ENCODE measurements at regions not wholly inside any gene's neighbourhood (a gene's known extent, or its start where the extent isn't known, plus 50 kb on each side); places are given as distances from the start of the nearest gene placed in this dataset.

GRCh38 chr7:19390795-19391194, 245.6 kb upstream of the FERD3L start:
- Mint-ChIP-seq H3K27me3 (ENCODE audit: low read depth in 3 of 3) (no peaks in the 10 kb centered on the region), H3K27ac (no peak overlapping the region), H3K9me3 (peaks cover 0 to 6% (median 0%) of the 10 kb centered on the region in 7 donors), H3K4me3 (no peak overlapping the region), H3K4me1 (no peaks in the 10 kb centered on the region), H3K36me3 (no peaks in the 10 kb centered on the region)
- H2AFZ ChIP-seq (ENCODE audit: insufficient read depth, low read depth, low read length, poor library complexity, severe bottlenecking) = no peak overlapping the region
- no peaks in the 10 kb centered on the region for H3K4me1 ChIP-seq (ENCODE audit: control insufficient read depth in 1 of 2, insufficient read depth in 2 of 2, low read length in 2 of 2)
- H3K27me3 ChIP-seq (ENCODE audit: control insufficient read depth in 2 of 2, insufficient read depth in 2 of 2, low read length in 2 of 2) = no peaks in the 10 kb centered on the region
- H3K9me3 ChIP-seq (replicated peaks in 1 of 2; ENCODE audit: control insufficient read depth in 1 of 2, insufficient read depth in 1 of 2, low read length in 2 of 2) = no peaks in the 10 kb centered on the region
- DNase-seq = no peak
- H3K79me2 ChIP-seq (ENCODE audit: insufficient read depth, low read length) = no peaks in the 10 kb centered on the region
- TF ChIP-seq CTCF (IDR thresholded peaks at IDR 0.05) = no peak
- H4K20me1 ChIP-seq (ENCODE audit: insufficient read depth, low read length) = no peaks in the 10 kb centered on the region
- no peak overlapping the region for H3K27ac ChIP-seq (ENCODE audit: low read depth in 1 of 2, low read length in 2 of 2)
- no peaks in the 10 kb centered on the region for H3K36me3 ChIP-seq (replicated peaks in 1 of 2; ENCODE audit: control insufficient read depth in 1 of 2, insufficient read depth in 2 of 2, low read length in 2 of 2)
- no peak overlapping the region for H3K4me3 ChIP-seq (replicated peaks in 1 of 3; ENCODE audit: low read depth in 2 of 3, low read length in 3 of 3)
- intact Hi-C loops (cut with micrococcal nuclease) = no loop called here
- no peak overlapping the region for H3K4me2 ChIP-seq (replicated peaks; ENCODE audit: extremely low read depth, low read length, poor library complexity, severe bottlenecking)
- no peak overlapping the region for H3K9ac ChIP-seq (ENCODE audit: insufficient read depth, low read length, poor library complexity, severe bottlenecking)
- WGBS (ENCODE audit: insufficient coverage) = 70% methylated on average over 4 of the region's 5 CpGs

DNA sequence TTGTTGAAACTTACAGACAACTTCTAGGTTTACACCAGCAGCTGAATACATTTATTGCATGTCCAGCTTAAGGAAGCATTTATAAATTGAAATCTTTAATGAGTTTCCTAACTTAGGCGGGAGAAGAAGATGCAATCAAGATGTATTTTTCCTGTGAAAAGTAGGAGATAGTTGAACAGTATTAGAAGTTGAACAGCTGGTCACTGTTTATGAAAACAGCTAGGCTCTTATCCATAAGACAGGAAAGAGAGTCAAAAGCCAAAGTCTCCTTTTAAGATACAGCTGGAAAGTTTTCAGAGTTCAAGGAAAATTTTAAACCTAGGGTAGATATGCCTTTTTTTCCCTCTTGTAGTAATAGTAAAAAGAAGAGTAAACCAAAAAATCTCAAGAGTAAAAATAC, 236.1 kb upstream of the FERD3L start:
- no peak overlapping the region for H3K27ac ChIP-seq (ENCODE audit: low read depth in 1 of 2, low read length in 2 of 2)
- DNase-seq = no peak
- no peaks in the 10 kb centered on the region for H3K4me1 ChIP-seq (ENCODE audit: control insufficient read depth in 1 of 2, insufficient read depth in 2 of 2, low read length in 2 of 2)
- H3K27ac Mint-ChIP-seq = no peak overlapping the region
- H3K4me3 ChIP-seq (replicated peaks in 1 of 3; ENCODE audit: low read depth in 2 of 3, low read length in 3 of 3) = no peak overlapping the region
- no peaks in the 10 kb centered on the region for H4K20me1 ChIP-seq (ENCODE audit: insufficient read depth, low read length)
- H3K36me3 Mint-ChIP-seq = no peaks in the 10 kb centered on the region
- H3K27me3 ChIP-seq (ENCODE audit: control insufficient read depth in 2 of 2, insufficient read depth in 2 of 2, low read length in 2 of 2) = no peaks in the 10 kb centered on the region
- WGBS (ENCODE audit: insufficient coverage) = no CpG with 5 or more reads among the region's 1 CpG
- H3K36me3 ChIP-seq (replicated peaks in 1 of 2; ENCODE audit: control insufficient read depth in 1 of 2, insufficient read depth in 2 of 2, low read length in 2 of 2) = no peaks in the 10 kb centered on the region
- H3K4me2 ChIP-seq (replicated peaks; ENCODE audit: extremely low read depth, low read length, poor library complexity, severe bottlenecking) = no peak overlapping the region
- peaks cover 0 to 3% (median 0%) of the 10 kb centered on the region in 7 donors for H3K9me3 Mint-ChIP-seq
- H3K9me3 ChIP-seq (replicated peaks in 1 of 2; ENCODE audit: control insufficient read depth in 1 of 2, insufficient read depth in 1 of 2, low read length in 2 of 2) = no peaks in the 10 kb centered on the region
- no peak for TF ChIP-seq CTCF (IDR thresholded peaks at IDR 0.05)
- H2AFZ ChIP-seq (ENCODE audit: insufficient read depth, low read depth, low read length, poor library complexity, severe bottlenecking) = no peak overlapping the region
- H3K9ac ChIP-seq (ENCODE audit: insufficient read depth, low read length, poor library complexity, severe bottlenecking) = no peak overlapping the region
- H3K4me3 Mint-ChIP-seq = no peak overlapping the region
- intact Hi-C loops (cut with micrococcal nuclease) = no loop called here
- no peaks in the 10 kb centered on the region for H3K79me2 ChIP-seq (ENCODE audit: insufficient read depth, low read length)
- no peaks in the 10 kb centered on the region for H3K27me3 Mint-ChIP-seq (ENCODE audit: low read depth in 3 of 3)
- H3K4me1 Mint-ChIP-seq = peaks cover 4% of the 10 kb centered on the region

Measured in CD14-positive monocyte (primary cell).